Peyer's patch (tissue), 4 donors: ENCODE measurements at regions not wholly inside any gene's neighbourhood (a gene's known extent, or its start where the extent isn't known, plus 50 kb on each side); places are given as distances from the start of the nearest gene placed in this dataset.

Experiments
- DNase-seq, 3 donors: peaks; one replicate each; pipeline ENCODE4 v3.0.0-alpha.2; 2017 to 2019
- H3K27ac ChIP-seq, 4 donors: fragments of 200-600 bp; sonication (generic); one replicate each; pipeline ENCODE4 v1.5.1; 2016 to 2019
- H3K27me3 ChIP-seq, 2 donors: fragments of 200-600 bp; sonication (generic); one replicate each; pipeline ENCODE4 v1.5.1; 2019
- H3K36me3 ChIP-seq, 3 donors: fragments of 200-600 bp; sonication (generic); one replicate each; pipeline ENCODE4 v1.5.1; 2016 to 2019
- H3K4me1 ChIP-seq, 4 donors: fragments of 200-600 bp; sonication (generic); one replicate each; pipeline ENCODE4 v1.5.1; 2016 to 2019
- H3K4me3 ChIP-seq, 4 donors: fragments of 200-600 bp; sonication (generic); 1 replicate in 3 of 4; 2 replicates in 1 of 4; pipeline ENCODE4 v1.5.1; 2016 to 2019; ENCODE audit warnings: mild to moderate bottlenecking in 1 of 4
- H3K9me3 ChIP-seq, 4 donors: fragments of 200-600 bp; sonication (generic); one replicate each; pipeline ENCODE4 v1.5.1; 2016 to 2019; ENCODE audit warnings: mild to moderate bottlenecking in 1 of 4
- POLR2A ChIP-seq, 2 donors: fragments of 450-650 bp; IDR thresholded peaks; one replicate each; pipeline ENCODE4 v1.5.1; 2017; ENCODE audit warnings: antibody characterized with exemption in 2 of 2, mild to moderate bottlenecking in 2 of 2, moderate library complexity in 2 of 2
- TF ChIP-seq, protein P1 (sequence below), 6 experiments: fragments of 450-650 bp in 4 of 6; fragments of 200-600 bp in 2 of 6; sonication (generic) in 1 of 6; IDR thresholded peaks; one replicate each; pipeline ENCODE4 v1.5.1; 2017 to 2019; ENCODE audit warnings: antibody characterized with exemption in 6 of 6, mild to moderate bottlenecking in 3 of 6, moderate library complexity in 1 of 6

DNA sequence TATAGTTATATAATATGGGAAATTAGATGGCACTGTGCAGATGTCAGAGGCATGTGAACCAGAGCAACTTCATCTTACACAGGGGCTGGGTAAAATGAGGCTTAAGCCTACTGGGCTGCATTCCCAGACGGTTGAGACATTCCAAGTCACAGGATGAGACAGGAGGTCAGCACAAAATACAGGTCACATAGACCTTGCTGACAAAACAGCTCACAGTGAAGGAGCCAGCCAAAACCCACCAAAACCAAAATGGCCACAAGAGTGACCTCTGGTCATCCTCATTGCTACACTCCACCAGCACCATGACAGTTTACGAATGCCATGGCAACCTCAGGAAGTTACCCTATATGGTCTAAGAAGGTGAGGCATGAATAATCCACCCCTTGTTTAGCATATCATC, 479.4 kb downstream of the TLR4 start:
- H3K36me3 ChIP-seq: no peaks in the 10 kb centered on the region
- no peaks in the 10 kb centered on the region for H3K27me3 ChIP-seq
- DNase-seq: no peak
- H3K4me1 ChIP-seq: no peaks in the 10 kb centered on the region
- H3K9me3 ChIP-seq: no peaks in the 10 kb centered on the region
- TF ChIP-seq, protein P1, sequence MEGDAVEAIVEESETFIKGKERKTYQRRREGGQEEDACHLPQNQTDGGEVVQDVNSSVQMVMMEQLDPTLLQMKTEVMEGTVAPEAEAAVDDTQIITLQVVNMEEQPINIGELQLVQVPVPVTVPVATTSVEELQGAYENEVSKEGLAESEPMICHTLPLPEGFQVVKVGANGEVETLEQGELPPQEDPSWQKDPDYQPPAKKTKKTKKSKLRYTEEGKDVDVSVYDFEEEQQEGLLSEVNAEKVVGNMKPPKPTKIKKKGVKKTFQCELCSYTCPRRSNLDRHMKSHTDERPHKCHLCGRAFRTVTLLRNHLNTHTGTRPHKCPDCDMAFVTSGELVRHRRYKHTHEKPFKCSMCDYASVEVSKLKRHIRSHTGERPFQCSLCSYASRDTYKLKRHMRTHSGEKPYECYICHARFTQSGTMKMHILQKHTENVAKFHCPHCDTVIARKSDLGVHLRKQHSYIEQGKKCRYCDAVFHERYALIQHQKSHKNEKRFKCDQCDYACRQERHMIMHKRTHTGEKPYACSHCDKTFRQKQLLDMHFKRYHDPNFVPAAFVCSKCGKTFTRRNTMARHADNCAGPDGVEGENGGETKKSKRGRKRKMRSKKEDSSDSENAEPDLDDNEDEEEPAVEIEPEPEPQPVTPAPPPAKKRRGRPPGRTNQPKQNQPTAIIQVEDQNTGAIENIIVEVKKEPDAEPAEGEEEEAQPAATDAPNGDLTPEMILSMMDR (IDR thresholded peaks at IDR 0.05): no peak
- no peak for TF ChIP-seq POLR2A (IDR thresholded peaks at IDR 0.05)
- no peak overlapping the region for H3K4me3 ChIP-seq
- H3K27ac ChIP-seq: no peak overlapping the region

DNA sequence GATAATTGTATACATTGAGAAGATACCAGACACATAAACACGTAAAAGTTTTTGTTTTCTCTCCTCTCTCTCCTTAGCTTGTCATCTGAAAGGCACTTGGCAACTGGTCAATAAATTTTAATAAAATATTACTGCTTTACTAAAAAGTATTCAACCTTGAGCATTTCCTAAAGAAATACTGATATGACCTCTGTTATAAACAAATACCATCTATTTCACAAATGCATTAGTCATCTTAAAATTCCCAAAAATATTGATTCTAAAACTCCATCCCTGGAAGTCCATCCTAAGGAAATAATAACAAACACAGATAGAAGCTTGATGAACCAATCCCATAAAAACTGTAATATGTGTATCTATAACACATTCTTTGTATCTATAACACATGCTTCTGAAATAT, 483.2 kb downstream of the TLR4 start:
- H3K27ac ChIP-seq: no peak overlapping the region
- H3K27me3 ChIP-seq: no peaks in the 10 kb centered on the region
- no peak for DNase-seq
- TF ChIP-seq POLR2A (IDR thresholded peaks at IDR 0.05): no peak
- TF ChIP-seq, protein P1 (IDR thresholded peaks at IDR 0.05): no peak
- H3K4me3 ChIP-seq: no peak overlapping the region
- no peaks in the 10 kb centered on the region for H3K36me3 ChIP-seq
- no peaks in the 10 kb centered on the region for H3K9me3 ChIP-seq
- H3K4me1 ChIP-seq: no peaks in the 10 kb centered on the region

DNA sequence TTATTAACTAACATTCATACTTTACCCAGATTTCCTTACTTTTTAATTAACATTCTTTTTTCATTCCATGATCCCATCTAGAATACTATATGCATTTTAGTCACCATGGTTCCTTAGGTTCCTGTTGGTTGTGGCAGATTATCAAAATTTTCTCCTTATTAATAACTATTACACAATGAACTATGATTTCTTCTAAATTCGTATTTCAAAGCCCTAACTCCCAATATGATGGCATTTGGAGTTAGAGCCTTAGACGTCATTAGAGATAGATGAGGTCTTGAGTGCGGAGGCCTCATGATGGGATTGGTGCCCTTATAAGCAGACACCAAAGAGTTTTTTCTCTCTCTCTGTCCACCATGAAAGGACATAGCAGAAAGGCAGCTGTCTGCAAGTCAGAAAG, 485.4 kb downstream of the TLR4 start:
- H3K36me3 ChIP-seq: no peaks in the 10 kb centered on the region
- no peak for TF ChIP-seq POLR2A (IDR thresholded peaks at IDR 0.05)
- TF ChIP-seq, protein P1 (IDR thresholded peaks at IDR 0.05): no peak
- H3K27ac ChIP-seq: no peak overlapping the region
- H3K4me1 ChIP-seq: no peaks in the 10 kb centered on the region
- H3K4me3 ChIP-seq: no peak overlapping the region
- no peaks in the 10 kb centered on the region for H3K9me3 ChIP-seq
- DNase-seq: no peak
- H3K27me3 ChIP-seq: no peaks in the 10 kb centered on the region

DNA sequence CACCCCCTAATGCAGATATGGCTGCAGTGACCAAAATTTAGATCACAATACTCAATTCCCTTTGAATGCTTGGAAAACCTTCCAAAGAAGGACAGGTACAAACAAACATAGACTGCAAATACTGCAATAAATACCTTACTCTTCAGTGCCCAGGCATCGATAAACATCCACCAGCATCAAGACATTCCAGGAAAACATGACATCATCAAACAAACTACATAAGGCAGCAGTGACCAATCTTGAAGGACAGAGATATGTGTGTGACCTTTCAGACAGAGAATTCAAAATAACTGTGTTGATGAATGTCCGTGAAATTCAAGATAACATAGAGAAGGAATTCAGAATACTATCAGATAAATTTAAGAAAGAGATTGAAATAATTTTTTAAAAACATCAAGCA, 488.6 kb downstream of the TLR4 start:
- Histone ChIP-seq H3K4me1 (no peaks in the 10 kb centered on the region), H3K4me3 (no peak overlapping the region)
- TF ChIP-seq, protein P1 (IDR thresholded peaks at IDR 0.05): no peak
- no peak for TF ChIP-seq POLR2A (IDR thresholded peaks at IDR 0.05)

DNA sequence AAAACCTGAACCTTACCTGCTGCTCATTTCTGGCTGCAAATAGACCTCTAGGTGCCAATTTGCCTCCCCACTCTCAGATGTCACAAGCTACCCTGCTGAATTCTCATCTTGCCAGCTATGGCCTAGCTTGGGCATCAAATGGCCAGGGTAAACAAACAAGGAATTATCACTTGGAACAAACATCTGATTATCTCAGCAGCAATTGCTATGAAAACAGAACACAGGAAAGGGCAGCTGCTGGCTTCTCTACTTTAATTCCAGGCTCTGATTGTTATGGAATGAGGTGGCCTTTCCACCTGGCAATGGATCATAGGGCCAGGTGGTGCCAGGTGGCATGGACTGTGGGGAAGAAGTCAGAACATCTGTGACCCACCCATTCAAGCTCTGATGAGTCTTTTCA, 505.1 kb downstream of the TLR4 start:
- DNase-seq: no peak
- Histone ChIP-seq H3K4me3 (no peak overlapping the region), H3K4me1 (no peaks in the 10 kb centered on the region), H3K27ac (no peak overlapping the region), H3K9me3 (no peaks in the 10 kb centered on the region), H3K27me3 (no peaks in the 10 kb centered on the region), H3K36me3 (no peaks in the 10 kb centered on the region)
- TF ChIP-seq, protein P1 (IDR thresholded peaks at IDR 0.05): no peak
- TF ChIP-seq POLR2A (IDR thresholded peaks at IDR 0.05): no peak

More for the DNA sequence above, 488.6 kb downstream of the TLR4 start:
- Histone ChIP-seq H3K27me3 (no peaks in the 10 kb centered on the region), H3K9me3 (no peaks in the 10 kb centered on the region), H3K27ac (no peak overlapping the region), H3K36me3 (no peaks in the 10 kb centered on the region)
- DNase-seq: no peak

DNA sequence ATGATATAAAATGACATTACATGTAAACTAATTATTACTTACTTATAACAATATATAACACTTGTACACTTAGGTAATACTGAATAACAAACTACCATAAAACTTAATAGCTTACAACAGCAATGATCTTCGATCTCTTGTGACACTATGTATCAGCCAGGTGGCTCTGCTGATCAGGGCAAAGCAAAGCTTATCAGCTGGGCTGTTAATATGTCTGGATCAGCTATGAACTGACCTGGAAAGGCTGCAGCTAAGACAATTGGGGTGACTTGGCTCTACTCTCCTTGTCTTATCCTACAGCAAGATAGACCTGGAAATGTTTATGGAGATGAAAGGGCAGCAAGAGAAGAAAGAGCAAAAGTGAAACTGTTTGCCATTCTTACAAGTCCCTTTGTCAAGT, 511.3 kb downstream of the TLR4 start:
- Histone ChIP-seq H3K4me1 (no peaks in the 10 kb centered on the region), H3K9me3 (no peaks in the 10 kb centered on the region), H3K36me3 (no peaks in the 10 kb centered on the region), H3K4me3 (no peak overlapping the region), H3K27ac (peak overlapping the region in 1 of 4 donors; percentile 50), H3K27me3 (no peaks in the 10 kb centered on the region)
- DNase-seq: peak in 1 of 3 donors; percentile 68
- TF ChIP-seq, protein P1 (IDR thresholded peaks at IDR 0.05): peak in 4 of 6 experiments; percentile 5 to 77 (median 58)
- TF ChIP-seq POLR2A (IDR thresholded peaks at IDR 0.05): no peak
